ENCODE measurements at regions not wholly inside any gene's neighbourhood (a gene's known extent, or its start where the extent isn't known, plus 50 kb on each side); places are given as distances from the start of the nearest gene placed in this dataset.

DNA sequence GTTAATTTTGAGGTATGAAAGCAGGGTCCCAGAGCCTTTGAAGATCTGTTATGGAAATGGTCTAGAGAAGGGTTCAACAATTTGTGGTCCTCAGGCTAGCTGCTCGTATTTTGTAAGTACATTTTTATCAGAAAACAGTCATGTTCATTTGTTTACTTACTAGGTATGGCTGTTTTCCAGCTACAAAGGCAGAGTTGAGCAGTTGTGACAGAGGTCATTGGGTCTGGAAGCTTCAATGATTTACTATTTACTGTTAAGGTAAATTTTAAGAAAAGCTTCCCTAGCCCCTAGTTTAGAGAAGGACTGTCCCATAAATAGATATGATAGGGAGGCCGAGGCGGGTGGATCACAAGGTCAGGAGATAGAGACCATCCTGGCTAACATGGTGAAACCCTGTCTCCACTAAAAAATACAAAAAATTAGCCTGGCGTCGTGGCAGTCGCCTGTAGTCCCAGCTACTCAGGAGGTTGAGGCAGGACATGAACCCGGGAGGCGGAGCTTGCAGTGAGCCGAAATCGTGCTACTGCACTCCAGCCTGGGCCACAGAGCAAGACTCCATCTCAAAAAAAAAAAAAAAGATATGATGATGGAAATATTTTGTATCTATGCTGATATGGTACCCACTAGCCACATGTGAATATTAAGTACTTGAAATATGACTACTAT lies 538.4 kb upstream of the CITED2 start:
- no peak overlapping the region for H3K4me3 ChIP-seq (ENCODE audit: low read depth, low read length)
- TF ChIP-seq, protein P1, sequence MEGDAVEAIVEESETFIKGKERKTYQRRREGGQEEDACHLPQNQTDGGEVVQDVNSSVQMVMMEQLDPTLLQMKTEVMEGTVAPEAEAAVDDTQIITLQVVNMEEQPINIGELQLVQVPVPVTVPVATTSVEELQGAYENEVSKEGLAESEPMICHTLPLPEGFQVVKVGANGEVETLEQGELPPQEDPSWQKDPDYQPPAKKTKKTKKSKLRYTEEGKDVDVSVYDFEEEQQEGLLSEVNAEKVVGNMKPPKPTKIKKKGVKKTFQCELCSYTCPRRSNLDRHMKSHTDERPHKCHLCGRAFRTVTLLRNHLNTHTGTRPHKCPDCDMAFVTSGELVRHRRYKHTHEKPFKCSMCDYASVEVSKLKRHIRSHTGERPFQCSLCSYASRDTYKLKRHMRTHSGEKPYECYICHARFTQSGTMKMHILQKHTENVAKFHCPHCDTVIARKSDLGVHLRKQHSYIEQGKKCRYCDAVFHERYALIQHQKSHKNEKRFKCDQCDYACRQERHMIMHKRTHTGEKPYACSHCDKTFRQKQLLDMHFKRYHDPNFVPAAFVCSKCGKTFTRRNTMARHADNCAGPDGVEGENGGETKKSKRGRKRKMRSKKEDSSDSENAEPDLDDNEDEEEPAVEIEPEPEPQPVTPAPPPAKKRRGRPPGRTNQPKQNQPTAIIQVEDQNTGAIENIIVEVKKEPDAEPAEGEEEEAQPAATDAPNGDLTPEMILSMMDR (IDR thresholded peaks at IDR 0.05; ENCODE audit: low read depth, low read length), result no peak
- no peak for TF ChIP-seq MYC (IDR thresholded peaks at IDR 0.05; ENCODE audit: low read depth, low read length)
- no peak for DNase-seq (ENCODE audit: low read depth)

DNA sequence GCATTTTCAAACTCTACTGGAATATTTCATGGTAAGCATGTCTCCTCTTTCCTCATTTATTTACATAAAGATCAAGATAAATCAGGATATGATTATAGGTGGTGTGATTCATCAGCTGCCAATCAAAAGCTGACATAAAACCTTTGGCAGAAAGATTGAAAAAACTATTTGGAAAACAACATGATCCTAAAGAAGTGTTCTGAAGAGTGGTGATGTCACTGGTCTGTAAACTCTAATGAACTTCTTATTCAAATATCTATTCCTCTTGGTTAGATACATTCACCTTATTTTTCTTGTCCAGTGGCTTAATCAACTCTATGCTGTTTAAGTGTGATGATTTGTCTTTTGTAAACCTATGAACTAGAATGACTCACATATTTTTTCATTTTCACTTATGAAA lies 535.5 kb upstream of the CITED2 start:
- DNase-seq (ENCODE audit: low read depth), result no peak
- H3K4me3 ChIP-seq (ENCODE audit: low read depth, low read length), result no peak overlapping the region
- TF ChIP-seq MAX (IDR thresholded peaks at IDR 0.05; ENCODE audit: low read depth, low read length), result no peak
- TF ChIP-seq, protein P1 (IDR thresholded peaks at IDR 0.05; ENCODE audit: low read depth, low read length), result no peak
- TF ChIP-seq POLR2A (IDR thresholded peaks at IDR 0.05; ENCODE audit: extremely low read depth, insufficient read length), result no peak
- TF ChIP-seq MYC (IDR thresholded peaks at IDR 0.05; ENCODE audit: low read depth, low read length), result no peak

DNA sequence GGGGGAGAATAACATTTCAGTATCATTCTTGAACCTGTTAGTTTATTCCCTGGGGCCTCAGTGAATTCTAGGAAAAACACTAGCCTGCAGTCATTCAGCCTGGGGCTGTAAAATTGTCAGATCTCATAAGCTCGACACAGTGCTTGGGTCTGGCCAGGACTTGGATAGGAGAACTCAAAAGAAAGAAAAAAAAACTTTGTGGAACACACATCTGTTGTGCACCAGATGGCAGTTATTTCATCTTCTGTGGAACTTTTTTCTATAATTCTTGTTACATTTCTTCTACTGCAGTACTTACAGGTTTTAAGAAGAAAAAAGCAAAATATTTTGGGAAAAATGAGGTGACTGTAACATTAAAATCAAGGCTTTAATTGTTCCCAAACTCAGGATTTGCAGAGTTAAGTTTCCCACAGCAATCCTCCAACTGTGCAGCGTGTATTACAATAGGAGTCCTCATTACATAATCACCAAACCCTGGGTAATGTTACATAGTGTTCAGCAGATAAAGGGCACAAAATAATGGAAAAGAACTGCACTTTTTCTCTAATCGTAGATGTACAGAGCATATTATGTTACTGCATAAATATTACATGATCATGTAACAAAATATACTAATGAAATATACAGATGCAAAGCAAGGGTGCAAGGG lies 531.1 kb upstream of the CITED2 start:
- no peak overlapping the region for H3K4me3 ChIP-seq (ENCODE audit: low read depth, low read length)
- DNase-seq (ENCODE audit: low read depth), result peak; percentile 21
- TF ChIP-seq MYC (IDR thresholded peaks at IDR 0.05; ENCODE audit: low read depth, low read length) (no peak), POLR2A (IDR thresholded peaks at IDR 0.05; ENCODE audit: extremely low read depth, insufficient read length) (no peak), MAX (IDR thresholded peaks at IDR 0.05; ENCODE audit: low read depth, low read length) (no peak)
- TF ChIP-seq, protein P1 (IDR thresholded peaks at IDR 0.05; ENCODE audit: low read depth, low read length), result no peak

GRCh38 chr6:139904568-139904967 lies 530.1 kb upstream of the CITED2 start:
- TF ChIP-seq MYC (IDR thresholded peaks at IDR 0.05; ENCODE audit: low read depth, low read length), result no peak
- TF ChIP-seq MAX (IDR thresholded peaks at IDR 0.05; ENCODE audit: low read depth, low read length), result no peak
- TF ChIP-seq POLR2A (IDR thresholded peaks at IDR 0.05; ENCODE audit: extremely low read depth, insufficient read length), result no peak
- TF ChIP-seq, protein P1 (IDR thresholded peaks at IDR 0.05; ENCODE audit: low read depth, low read length), result no peak
- peak; percentile 28 for DNase-seq (ENCODE audit: low read depth)

DNA sequence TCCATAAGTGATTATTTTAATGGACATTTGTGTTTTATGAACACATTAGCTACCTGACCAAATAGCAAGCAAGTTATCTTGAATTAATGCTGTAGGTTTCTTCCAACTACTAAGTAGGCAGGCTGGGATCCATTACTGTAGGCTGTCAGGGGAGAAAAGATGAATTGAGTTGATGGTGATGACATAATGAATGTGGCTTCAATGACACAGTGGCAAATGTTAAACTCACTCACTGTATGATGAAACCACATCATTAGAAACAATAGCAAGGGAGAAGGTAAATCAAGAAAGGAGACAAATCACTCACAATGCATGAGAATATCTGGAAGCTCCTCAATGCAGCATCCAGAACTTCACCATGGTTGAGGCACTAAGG lies 529.7 kb upstream of the CITED2 start:
- no peak overlapping the region for H3K4me3 ChIP-seq (ENCODE audit: low read depth, low read length)
- TF ChIP-seq MAX (IDR thresholded peaks at IDR 0.05; ENCODE audit: low read depth, low read length), result no peak
- TF ChIP-seq, protein P1 (IDR thresholded peaks at IDR 0.05; ENCODE audit: low read depth, low read length), result no peak
- TF ChIP-seq MYC (IDR thresholded peaks at IDR 0.05; ENCODE audit: low read depth, low read length), result no peak
- no peak for TF ChIP-seq POLR2A (IDR thresholded peaks at IDR 0.05; ENCODE audit: extremely low read depth, insufficient read length)
- peak; percentile 50 for DNase-seq (ENCODE audit: low read depth)

More at GRCh38 chr6:139904568-139904967, 530.1 kb upstream of the CITED2 start:
- H3K4me3 ChIP-seq (ENCODE audit: low read depth, low read length), result no peak overlapping the region
